Mucosa of rectum (tissue), 2 donors: ENCODE measurements at regions not wholly inside any gene's neighbourhood (a gene's known extent, or its start where the extent isn't known, plus 50 kb on each side); places are given as distances from the start of the nearest gene placed in this dataset.

Source experiments
- H3K27ac ChIP-seq, 2 donors: one replicate each; pipeline ENCODE4 v1.7.0; 2013; ENCODE audit warnings: inconsistent platforms in 2 of 2, low read depth in 2 of 2, low read length in 2 of 2
- H3K27me3 ChIP-seq, 2 donors: one replicate each; pipeline ENCODE4 v1.7.0; 2013; ENCODE audit warnings: low read length in 2 of 2; ENCODE audit not compliant: control insufficient read depth in 2 of 2, insufficient read depth in 2 of 2
- H3K36me3 ChIP-seq, 2 donors: one replicate each; pipeline ENCODE4 v1.7.0; 2013; ENCODE audit warnings: low read length in 2 of 2; ENCODE audit not compliant: control insufficient read depth in 2 of 2, insufficient read depth in 2 of 2
- H3K4me1 ChIP-seq, 2 donors: one replicate each; pipeline ENCODE4 v1.7.0; 2013; ENCODE audit warnings: low read length in 2 of 2, mild to moderate bottlenecking in 1 of 2; ENCODE audit not compliant: control insufficient read depth in 2 of 2, insufficient read depth in 2 of 2
- H3K4me3 ChIP-seq, 2 donors: one replicate each; pipeline ENCODE4 v1.7.0; 2013; ENCODE audit warnings: low read length in 2 of 2
- H3K9ac ChIP-seq, 2 donors: one replicate each; pipeline ENCODE4 v1.7.0; 2013; ENCODE audit warnings: low read length in 2 of 2, low read depth in 1 of 2, mild to moderate bottlenecking in 1 of 2
- H3K9me3 ChIP-seq, 2 donors: one replicate each; pipeline ENCODE4 v1.7.0; 2013; ENCODE audit warnings: low read length in 2 of 2; ENCODE audit not compliant: control insufficient read depth in 2 of 2
- donor health status: healthy.
- donor health status: Normal muscosa, but diverticular disease.

DNA sequence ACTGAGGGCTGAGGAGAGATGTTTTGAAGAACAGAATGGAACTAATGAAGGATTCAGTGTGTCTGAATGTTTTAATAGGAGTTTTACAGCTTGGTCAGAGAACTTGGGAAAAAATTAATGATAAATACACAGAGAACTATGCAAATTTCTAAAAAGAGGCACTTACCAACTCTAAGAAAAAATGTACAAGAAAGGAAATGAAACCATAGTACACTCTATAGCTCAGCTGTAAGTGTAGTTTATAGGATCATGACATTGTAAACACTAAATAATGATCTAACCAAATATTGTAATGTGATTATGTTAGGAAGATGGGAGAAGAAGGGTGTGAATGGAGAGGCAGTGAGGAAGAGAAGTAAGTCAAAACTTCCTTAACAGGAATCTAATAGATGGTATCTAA, 205.2 kb downstream of the SEC61B start:
- Histone ChIP-seq H3K27me3 (no peaks in the 10 kb centered on the region), H3K4me3 (no peak overlapping the region), H3K4me1 (no peaks in the 10 kb centered on the region), H3K9me3 (no peaks in the 10 kb centered on the region), H3K27ac (no peak overlapping the region), H3K9ac (no peak overlapping the region), H3K36me3 (no peaks in the 10 kb centered on the region)

DNA sequence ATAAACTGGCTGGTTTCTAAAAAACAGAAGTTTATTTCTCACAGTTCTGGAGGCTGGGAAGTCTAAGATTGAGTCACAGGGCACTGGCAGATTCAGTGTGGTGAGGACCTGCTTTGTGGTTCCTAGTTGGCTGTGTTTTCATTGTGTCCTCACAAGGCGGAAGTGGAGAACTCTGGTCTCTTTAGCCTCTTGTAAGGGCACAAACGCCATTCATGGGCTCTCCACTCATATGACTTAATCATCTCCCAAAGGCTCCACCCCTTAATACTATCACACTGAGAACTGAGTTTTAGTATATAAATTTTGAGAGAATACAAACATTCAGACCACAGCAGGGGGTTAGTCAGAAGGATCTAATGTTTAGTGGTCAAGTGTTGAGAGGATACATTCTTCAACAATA, 208.2 kb downstream of the SEC61B start:
- H3K4me3 ChIP-seq = no peak overlapping the region

DNA sequence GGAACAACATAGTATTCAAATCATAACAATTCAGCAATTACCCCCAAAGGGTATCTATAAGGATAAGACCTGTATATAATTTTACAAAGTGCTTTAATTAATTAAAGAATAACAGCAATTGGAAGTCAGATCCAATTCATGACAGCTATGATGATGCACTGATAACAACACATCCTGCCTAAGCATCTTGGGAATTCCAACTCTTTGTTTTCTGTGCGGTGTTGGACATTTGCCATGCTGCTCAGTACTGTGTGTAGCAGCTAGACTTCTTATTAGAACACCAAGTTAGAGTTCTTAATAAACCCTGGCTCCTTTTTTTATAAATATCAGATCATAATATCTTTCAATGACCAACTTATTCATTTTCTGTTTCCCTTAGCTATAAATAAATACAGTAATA, 209.0 kb downstream of the SEC61B start:
- Histone ChIP-seq H3K27ac (no peak overlapping the region), H3K4me1 (no peaks in the 10 kb centered on the region), H3K36me3 (no peaks in the 10 kb centered on the region), H3K9ac (no peak overlapping the region), H3K27me3 (no peaks in the 10 kb centered on the region), H3K4me3 (no peak overlapping the region), H3K9me3 (no peaks in the 10 kb centered on the region)

More for the DNA sequence above, 208.2 kb downstream of the SEC61B start:
- H3K4me1 ChIP-seq = no peaks in the 10 kb centered on the region
- no peaks in the 10 kb centered on the region for H3K27me3 ChIP-seq
- no peaks in the 10 kb centered on the region for H3K9me3 ChIP-seq
- no peak overlapping the region for H3K27ac ChIP-seq
- H3K36me3 ChIP-seq = no peaks in the 10 kb centered on the region
- no peak overlapping the region for H3K9ac ChIP-seq

GRCh38 chr9:99432075-99432474, 210.0 kb downstream of the SEC61B start:
- Histone ChIP-seq H3K9me3 (no peaks in the 10 kb centered on the region), H3K36me3 (no peaks in the 10 kb centered on the region), H3K4me3 (no peak overlapping the region), H3K27ac (no peak overlapping the region), H3K4me1 (no peaks in the 10 kb centered on the region), H3K27me3 (no peaks in the 10 kb centered on the region), H3K9ac (no peak overlapping the region)

DNA sequence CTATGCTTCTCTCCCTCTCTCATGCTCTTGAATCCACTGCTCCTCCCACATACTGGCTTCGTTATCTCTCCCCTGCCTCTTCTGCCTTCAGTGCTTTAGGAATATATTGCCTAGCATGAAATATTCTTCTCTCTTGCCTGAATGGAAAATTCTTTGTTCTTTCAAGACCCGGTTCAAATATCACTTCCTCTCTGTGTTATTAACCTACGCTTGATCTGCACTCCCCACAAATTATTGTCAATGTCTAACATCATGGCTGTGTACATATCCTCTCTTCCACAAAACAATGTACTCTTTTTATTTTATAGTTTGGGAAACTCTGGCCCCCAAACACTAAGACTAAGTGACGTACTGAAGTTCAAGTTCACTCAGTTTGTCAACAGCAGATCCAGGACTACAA, 211.0 kb downstream of the SEC61B start:
- Histone ChIP-seq H3K27me3 (no peaks in the 10 kb centered on the region), H3K9ac (no peak overlapping the region), H3K36me3 (no peaks in the 10 kb centered on the region), H3K9me3 (no peaks in the 10 kb centered on the region), H3K4me3 (no peak overlapping the region), H3K4me1 (no peaks in the 10 kb centered on the region), H3K27ac (no peak overlapping the region)

DNA sequence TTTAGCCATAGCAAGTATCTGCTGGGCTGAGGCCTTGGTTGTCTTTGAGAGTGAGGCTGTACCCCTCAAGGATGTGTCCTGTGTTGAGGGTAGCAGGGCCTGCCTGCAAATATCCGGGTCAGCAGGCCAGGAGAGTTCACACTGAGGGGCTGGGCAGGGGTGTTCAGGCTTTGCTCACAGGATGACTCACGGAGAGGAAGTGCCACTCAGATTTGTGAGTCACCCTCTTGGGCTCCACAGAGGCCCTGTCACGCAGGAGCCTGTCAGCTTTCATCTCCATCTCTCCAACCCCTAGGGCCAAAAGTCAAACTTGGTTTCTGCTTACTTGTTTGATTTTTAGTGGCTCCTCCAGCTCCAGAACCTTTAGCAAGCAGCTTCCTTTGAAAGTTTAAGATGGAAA, 211.5 kb downstream of the SEC61B start:
- Histone ChIP-seq H3K36me3 (no peaks in the 10 kb centered on the region), H3K9ac (no peak overlapping the region), H3K4me3 (no peak overlapping the region), H3K4me1 (no peaks in the 10 kb centered on the region), H3K9me3 (no peaks in the 10 kb centered on the region), H3K27ac (no peak overlapping the region), H3K27me3 (no peaks in the 10 kb centered on the region)

DNA sequence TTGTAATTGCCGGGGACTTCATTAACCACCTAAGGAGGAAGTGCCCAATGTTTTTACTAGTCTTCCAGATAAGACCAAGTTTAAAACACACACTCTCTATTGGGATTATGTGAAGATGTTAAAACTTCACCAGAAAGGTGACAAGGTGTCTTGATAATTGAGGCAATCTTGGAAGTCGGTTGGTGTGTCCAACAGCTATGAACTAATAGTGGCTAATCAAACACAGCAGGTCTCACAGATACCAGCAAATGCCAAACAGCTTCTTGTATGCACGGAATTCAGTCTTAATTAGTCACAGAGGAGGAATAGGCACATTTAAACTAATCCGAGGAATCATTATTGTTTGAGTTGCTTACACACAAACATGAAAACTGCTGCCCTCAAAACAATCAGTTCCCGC, 214.5 kb downstream of the SEC61B start:
- no peaks in the 10 kb centered on the region for H3K4me1 ChIP-seq
- no peaks in the 10 kb centered on the region for H3K27me3 ChIP-seq
- no peak overlapping the region for H3K4me3 ChIP-seq
- H3K9me3 ChIP-seq = no peaks in the 10 kb centered on the region
- no peak overlapping the region for H3K27ac ChIP-seq
- no peaks in the 10 kb centered on the region for H3K36me3 ChIP-seq
- H3K9ac ChIP-seq = no peak overlapping the region

GRCh38 chr9:99437145-99437544, 215.1 kb downstream of the SEC61B start:
- Histone ChIP-seq H3K36me3 (no peaks in the 10 kb centered on the region), H3K4me3 (no peak overlapping the region), H3K27me3 (no peaks in the 10 kb centered on the region), H3K9ac (no peak overlapping the region), H3K27ac (no peak overlapping the region), H3K4me1 (no peaks in the 10 kb centered on the region), H3K9me3 (no peaks in the 10 kb centered on the region)

GRCh38 chr9:99438596-99438995, 216.5 kb downstream of the SEC61B start:
- Histone ChIP-seq H3K4me1 (no peaks in the 10 kb centered on the region), H3K27ac (no peak overlapping the region), H3K4me3 (no peak overlapping the region), H3K9ac (no peak overlapping the region), H3K27me3 (no peaks in the 10 kb centered on the region), H3K36me3 (no peaks in the 10 kb centered on the region), H3K9me3 (no peaks in the 10 kb centered on the region)

DNA sequence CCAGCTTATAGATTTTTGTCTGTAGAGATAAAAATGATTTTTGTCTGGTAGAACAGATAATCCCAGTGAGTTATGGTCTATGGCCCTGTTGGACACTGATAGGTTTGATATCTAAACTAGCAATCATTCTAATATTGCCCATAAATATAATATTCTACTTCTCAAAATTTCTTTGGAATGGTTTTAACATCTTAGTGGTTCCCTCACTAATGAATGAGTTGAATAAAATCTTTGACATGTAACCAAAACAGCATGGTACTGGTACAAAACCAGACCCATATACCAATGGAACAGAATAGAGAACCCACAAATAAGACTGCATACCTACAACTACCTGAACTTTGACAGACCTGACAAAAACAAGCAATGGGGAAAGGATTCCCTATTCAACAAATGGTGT, 219.7 kb downstream of the SEC61B start:
- H3K9me3 ChIP-seq = no peaks in the 10 kb centered on the region
- H3K36me3 ChIP-seq = no peaks in the 10 kb centered on the region
- H3K9ac ChIP-seq = no peak overlapping the region
- H3K4me3 ChIP-seq = no peak overlapping the region
- no peaks in the 10 kb centered on the region for H3K4me1 ChIP-seq
- no peak overlapping the region for H3K27ac ChIP-seq
- no peaks in the 10 kb centered on the region for H3K27me3 ChIP-seq

DNA sequence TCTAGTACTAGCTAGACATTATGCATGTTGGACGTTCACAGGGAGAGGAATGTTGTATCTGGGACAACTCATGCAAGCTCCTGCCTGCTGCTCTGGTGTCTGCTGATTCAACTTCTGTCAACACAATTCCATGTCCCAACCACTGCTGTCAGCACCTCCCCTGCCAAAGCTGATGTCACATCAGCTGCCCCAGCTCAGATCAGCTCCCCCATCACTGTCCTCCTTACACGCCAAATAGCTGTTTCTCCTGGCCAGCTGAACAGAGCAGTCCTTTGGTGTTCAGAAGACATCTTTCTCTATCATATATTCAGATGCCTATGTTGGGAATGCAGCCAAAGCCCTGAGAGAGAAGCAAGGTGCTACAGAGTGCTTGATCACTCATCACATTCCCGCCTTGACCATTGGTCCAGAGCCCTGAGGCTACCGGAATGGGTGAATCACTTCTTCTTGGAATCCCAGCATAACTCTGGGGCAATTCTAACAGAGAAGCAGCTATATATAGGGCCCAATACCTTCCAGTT, 223.3 kb downstream of the SEC61B start:
- H3K36me3 ChIP-seq = no peaks in the 10 kb centered on the region
- H3K9ac ChIP-seq = no peak overlapping the region
- no peak overlapping the region for H3K4me3 ChIP-seq
- H3K9me3 ChIP-seq = no peaks in the 10 kb centered on the region
- H3K27ac ChIP-seq = no peak overlapping the region
- no peaks in the 10 kb centered on the region for H3K27me3 ChIP-seq
- H3K4me1 ChIP-seq = no peaks in the 10 kb centered on the region
